ENCODE measurements at regions not wholly inside any gene's neighbourhood (a gene's known extent, or its start where the extent isn't known, plus 50 kb on each side); places are given as distances from the start of the nearest gene placed in this dataset.

DNA sequence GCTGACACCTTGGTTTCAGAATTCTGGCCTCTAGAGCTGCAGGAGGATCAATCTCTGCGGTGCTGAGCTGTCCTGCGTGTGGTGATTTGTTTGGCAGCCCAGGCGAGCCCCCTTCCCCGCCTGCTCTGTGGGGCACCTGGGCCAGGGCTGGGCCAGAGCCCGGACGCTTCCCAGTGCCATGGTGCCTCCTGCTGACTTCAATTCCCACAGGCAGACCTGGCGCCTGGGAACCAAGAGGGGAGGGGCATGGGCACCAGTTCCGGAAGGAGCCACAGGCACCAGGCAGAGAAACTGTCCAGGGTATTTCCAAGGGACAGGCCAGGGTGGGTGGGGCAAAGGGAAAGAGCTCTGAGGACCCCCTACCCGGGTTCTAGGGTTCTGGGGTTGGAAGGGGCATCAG lies 197.8 kb downstream of the CTTN start:
- TF ChIP-seq POLR2A (IDR thresholded peaks at IDR 0.05) (no peak), CTCF (IDR thresholded peaks at IDR 0.05) (no peak)
